OCI-LY1 (cell line): ENCODE measurements at regions not wholly inside any gene's neighbourhood (a gene's known extent, or its start where the extent isn't known, plus 50 kb on each side); places are given as distances from the start of the nearest gene placed in this dataset.

Experiments used
- EZH2 ChIP-seq: fragments of 200-600 bp; sonication (generic), shearing (Covaris generic); IDR thresholded peaks from 2 replicates; pipeline ENCODE4 v1.8.0; 2017; ENCODE audit warnings: borderline replicate concordance, mixed run types, mild to moderate bottlenecking, antibody characterized with exemption, low read length, moderate library complexity, mixed read lengths
- TF ChIP-seq, protein P1 (sequence below): fragments of 200-600 bp; sonication (generic), shearing (Covaris generic); IDR thresholded peaks from 2 replicates; pipeline ENCODE4 v1.5.1; 2017; ENCODE audit warnings: mild to moderate bottlenecking, antibody characterized with exemption, low read length, moderate library complexity, mixed read lengths

DNA sequence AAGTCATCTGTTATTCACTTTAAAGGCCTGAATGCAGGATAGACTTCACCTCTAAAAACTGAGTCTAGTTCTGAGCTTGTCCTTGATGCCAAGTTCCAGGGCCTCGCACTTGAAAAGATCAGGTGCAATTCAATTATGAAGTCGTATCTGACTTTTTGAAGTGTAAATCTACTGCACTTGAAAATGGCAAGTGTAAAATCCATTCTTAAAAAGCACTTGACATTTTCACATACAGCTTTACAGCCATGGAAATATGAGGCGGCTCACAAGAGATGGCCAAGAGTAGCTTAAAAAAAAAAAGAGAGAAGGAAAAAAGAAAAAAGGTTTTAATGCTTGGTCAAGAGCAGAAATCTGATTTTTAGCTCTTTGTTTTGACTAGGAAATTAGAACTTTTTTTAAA, 172.5 kb downstream of the GXYLT1 start:
- TF ChIP-seq, protein P1, sequence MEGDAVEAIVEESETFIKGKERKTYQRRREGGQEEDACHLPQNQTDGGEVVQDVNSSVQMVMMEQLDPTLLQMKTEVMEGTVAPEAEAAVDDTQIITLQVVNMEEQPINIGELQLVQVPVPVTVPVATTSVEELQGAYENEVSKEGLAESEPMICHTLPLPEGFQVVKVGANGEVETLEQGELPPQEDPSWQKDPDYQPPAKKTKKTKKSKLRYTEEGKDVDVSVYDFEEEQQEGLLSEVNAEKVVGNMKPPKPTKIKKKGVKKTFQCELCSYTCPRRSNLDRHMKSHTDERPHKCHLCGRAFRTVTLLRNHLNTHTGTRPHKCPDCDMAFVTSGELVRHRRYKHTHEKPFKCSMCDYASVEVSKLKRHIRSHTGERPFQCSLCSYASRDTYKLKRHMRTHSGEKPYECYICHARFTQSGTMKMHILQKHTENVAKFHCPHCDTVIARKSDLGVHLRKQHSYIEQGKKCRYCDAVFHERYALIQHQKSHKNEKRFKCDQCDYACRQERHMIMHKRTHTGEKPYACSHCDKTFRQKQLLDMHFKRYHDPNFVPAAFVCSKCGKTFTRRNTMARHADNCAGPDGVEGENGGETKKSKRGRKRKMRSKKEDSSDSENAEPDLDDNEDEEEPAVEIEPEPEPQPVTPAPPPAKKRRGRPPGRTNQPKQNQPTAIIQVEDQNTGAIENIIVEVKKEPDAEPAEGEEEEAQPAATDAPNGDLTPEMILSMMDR, result no peak
- no peak for TF ChIP-seq EZH2
